Kidney (tissue), 13 donors: ENCODE measurements at regions not wholly inside any gene's neighbourhood (a gene's known extent, or its start where the extent isn't known, plus 50 kb on each side); places are given as distances from the start of the nearest gene placed in this dataset.

Source experiments
- DNase-seq, 5 donors: peaks; one replicate each; pipeline ENCODE4 v3.0.0-alpha.2; 2013 to 2020
- FAIRE-seq: peaks from 2 replicates; lab custom pipeline; 2012; peaks lifted over from hg19 to GRCh38; lab: Jason Lieb, UNC
- H3K27ac ChIP-seq, 2 donors: one replicate each; pipeline ENCODE4 v1.7.0; 2013; ENCODE audit warnings: low read depth in 2 of 2, low read length in 2 of 2, inconsistent platforms in 1 of 2
- H3K27me3 ChIP-seq: one replicate; pipeline ENCODE4 v1.7.1; 2013; ENCODE audit warnings: low read length, inconsistent platforms; ENCODE audit not compliant: control insufficient read depth, insufficient read depth
- H3K36me3 ChIP-seq, 3 donors: one replicate each; pipeline versions ENCODE4 v1.7.0 to v1.7.1; 2013; ENCODE audit warnings: low read length in 3 of 3, control low read depth in 1 of 3, inconsistent platforms in 1 of 3; ENCODE audit not compliant: insufficient read depth in 3 of 3, control insufficient read depth in 2 of 3
- H3K4me1 ChIP-seq, 3 donors: one replicate each; pipeline versions ENCODE4 v1.7.0 to v1.7.1; 2013; ENCODE audit warnings: low read length in 3 of 3, inconsistent platforms in 1 of 3, low read depth in 1 of 3; ENCODE audit not compliant: control insufficient read depth in 2 of 3, insufficient read depth in 2 of 3
- H3K4me3 ChIP-seq, 3 donors: one replicate each; pipeline versions ENCODE4 v1.7.0 to v1.8.1; 2013; ENCODE audit warnings: low read length in 3 of 3, control low read depth in 1 of 3, inconsistent platforms in 1 of 3
- H3K9ac ChIP-seq, 3 donors: one replicate each; pipeline versions ENCODE4 v1.7.0 to v1.7.1; 2013; ENCODE audit warnings: low read length in 3 of 3, control low read depth in 1 of 3, inconsistent platforms in 1 of 3
- H3K9me3 ChIP-seq, 3 donors: one replicate each; pipeline versions ENCODE4 v1.7.0 to v1.7.1; 2013; ENCODE audit warnings: low read length in 3 of 3, control low read depth in 1 of 3, inconsistent platforms in 1 of 3; ENCODE audit not compliant: control insufficient read depth in 2 of 3, insufficient read depth in 1 of 3
- intact Hi-C: fragments of 100-400 bp; cut with DNase I; formaldehyde crosslinking; loops from one replicate; pipeline ENCODE4 v1.11.1; 2022
- TF ChIP-seq, protein P1 (sequence below): IDR thresholded peaks from 3 replicates; pipeline ENCODE4 v1.5.1; 2012; ENCODE audit warnings: mild to moderate bottlenecking, moderate library complexity, borderline replicate concordance; ENCODE audit not compliant: insufficient read depth; ENCODE audit errors: extremely low read depth
- donor health status: control.
- donor health status: control.
- donor health status: control.
- donor health status: control.
- donor health status: control.
- donor health status: DM: yes; HTN: yes; CAD: no.
- donor health status: Normal renal cell carcinoma (clear cell type).

GRCh38 chr6:105603788-105604586, 201.1 kb upstream of the PREP start:
- H3K9me3 ChIP-seq: no peaks in the 10 kb centered on the region
- H3K36me3 ChIP-seq: no peaks in the 10 kb centered on the region
- no peaks in the 10 kb centered on the region for H3K27me3 ChIP-seq
- FAIRE-seq (no peak), DNase-seq (peak in 2 of 5 donors; percentile 53 to 81)
- H3K27ac ChIP-seq: no peak overlapping the region
- no peak overlapping the region for H3K4me3 ChIP-seq
- peaks cover 0 to 21% (median 14%) of the 10 kb centered on the region in 3 donors for H3K4me1 ChIP-seq
- H3K9ac ChIP-seq: no peak overlapping the region
- TF ChIP-seq, protein P1, sequence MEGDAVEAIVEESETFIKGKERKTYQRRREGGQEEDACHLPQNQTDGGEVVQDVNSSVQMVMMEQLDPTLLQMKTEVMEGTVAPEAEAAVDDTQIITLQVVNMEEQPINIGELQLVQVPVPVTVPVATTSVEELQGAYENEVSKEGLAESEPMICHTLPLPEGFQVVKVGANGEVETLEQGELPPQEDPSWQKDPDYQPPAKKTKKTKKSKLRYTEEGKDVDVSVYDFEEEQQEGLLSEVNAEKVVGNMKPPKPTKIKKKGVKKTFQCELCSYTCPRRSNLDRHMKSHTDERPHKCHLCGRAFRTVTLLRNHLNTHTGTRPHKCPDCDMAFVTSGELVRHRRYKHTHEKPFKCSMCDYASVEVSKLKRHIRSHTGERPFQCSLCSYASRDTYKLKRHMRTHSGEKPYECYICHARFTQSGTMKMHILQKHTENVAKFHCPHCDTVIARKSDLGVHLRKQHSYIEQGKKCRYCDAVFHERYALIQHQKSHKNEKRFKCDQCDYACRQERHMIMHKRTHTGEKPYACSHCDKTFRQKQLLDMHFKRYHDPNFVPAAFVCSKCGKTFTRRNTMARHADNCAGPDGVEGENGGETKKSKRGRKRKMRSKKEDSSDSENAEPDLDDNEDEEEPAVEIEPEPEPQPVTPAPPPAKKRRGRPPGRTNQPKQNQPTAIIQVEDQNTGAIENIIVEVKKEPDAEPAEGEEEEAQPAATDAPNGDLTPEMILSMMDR: no peak
- intact Hi-C loops: no loop called here

DNA sequence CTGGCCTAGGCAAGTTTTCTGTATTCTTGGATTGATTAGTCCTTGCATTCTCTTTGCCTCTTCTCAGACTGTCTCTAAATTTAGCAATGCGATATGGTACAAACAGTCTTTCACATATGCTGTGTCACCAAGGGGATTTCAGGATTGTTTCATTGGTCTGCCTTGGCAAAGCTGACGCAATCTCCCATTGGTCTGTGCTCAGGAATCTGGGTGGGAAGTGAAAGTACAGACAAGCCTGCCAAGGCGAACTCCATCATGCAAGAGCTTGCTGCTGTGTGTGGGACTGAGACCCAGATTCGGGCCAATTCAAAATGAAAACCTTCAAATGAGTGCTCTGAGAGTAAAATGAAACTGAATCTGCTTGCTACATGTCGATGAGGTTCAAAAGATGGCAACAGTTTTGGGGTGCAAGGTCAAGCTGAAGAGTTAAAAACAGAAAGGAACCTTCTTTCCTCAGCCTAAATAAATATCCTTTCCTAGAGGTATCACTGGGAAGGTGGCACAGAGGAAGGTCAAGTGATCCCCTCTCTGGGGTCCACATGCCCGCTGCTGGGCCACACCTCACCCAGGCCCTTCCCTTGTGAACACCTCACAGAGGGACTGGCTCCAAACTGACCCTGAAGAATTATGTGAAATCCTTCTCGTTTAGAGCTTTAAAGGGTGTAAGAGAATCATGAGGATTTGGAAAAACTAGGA, 198.8 kb upstream of the PREP start:
- H3K27ac ChIP-seq: peak overlapping the region in 1 of 2 donors; percentile 9
- peak overlapping the region in 1 of 3 donors; percentile 36 for H3K4me3 ChIP-seq
- H3K9me3 ChIP-seq: no peaks in the 10 kb centered on the region
- no peaks in the 10 kb centered on the region for H3K36me3 ChIP-seq
- no peak overlapping the region for H3K9ac ChIP-seq
- FAIRE-seq (peak; percentile 27), DNase-seq (peak in 1 of 5 donors; percentile 73)
- H3K27me3 ChIP-seq: no peaks in the 10 kb centered on the region
- intact Hi-C loops: no loop called here
- H3K4me1 ChIP-seq: peaks cover 0 to 6% (median under 1%) of the 10 kb centered on the region in 3 donors
- TF ChIP-seq, protein P1: no peak

DNA sequence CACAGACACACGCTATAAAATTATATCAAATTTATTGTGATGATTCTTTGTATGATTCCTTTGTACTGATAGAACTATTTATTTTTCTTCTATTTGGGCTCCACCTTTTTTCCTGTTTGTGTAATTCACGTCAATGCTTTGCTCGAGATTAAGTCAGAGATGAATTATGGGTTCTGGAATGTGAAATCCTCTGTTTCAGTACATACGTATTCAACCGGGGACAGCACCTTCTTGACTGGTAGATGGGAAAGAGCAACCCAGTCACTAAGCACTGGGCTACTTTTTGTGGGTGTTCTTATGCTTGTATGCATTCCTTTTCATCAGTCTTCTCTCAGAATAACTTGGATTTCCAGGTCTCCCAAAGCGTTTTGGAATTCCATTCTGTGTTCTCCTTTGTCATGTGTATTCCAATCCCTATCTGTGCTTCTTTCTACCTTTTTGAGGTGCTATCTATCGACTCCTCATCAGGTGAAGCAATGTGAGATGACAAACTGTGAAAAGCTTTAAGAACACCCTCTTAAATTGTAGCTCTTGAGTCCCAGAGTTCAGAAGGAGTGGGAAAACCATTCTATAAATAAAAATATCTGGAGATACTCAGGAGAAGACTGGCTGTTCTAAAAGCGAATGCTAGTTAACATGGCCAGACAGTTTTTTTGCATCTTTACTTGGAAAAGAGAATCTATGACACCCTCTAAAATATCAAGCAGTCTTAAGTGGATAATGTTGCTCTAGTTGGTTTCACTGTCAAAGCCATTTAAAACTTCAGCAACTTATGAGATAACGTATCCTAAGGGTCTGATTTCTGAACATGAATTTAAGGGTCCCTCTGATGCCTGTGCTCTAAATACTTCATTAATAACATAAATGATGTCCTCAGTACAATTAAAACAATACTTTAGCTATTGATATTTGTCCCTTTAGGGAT, 197.7 kb upstream of the PREP start:
- no peak for DNase-seq
- no peak overlapping the region for H3K4me3 ChIP-seq
- H3K27ac ChIP-seq: no peak overlapping the region
- H3K9me3 ChIP-seq: no peaks in the 10 kb centered on the region
- H3K4me1 ChIP-seq: peaks cover 0 to 6% (median 0%) of the 10 kb centered on the region in 3 donors
- intact Hi-C loops: no loop called here
- no peaks in the 10 kb centered on the region for H3K36me3 ChIP-seq
- FAIRE-seq: no peak
- no peaks in the 10 kb centered on the region for H3K27me3 ChIP-seq
- TF ChIP-seq, protein P1: no peak
- no peak overlapping the region for H3K9ac ChIP-seq
